HG02571 (cell line): ENCODE measurements at regions not wholly inside any gene's neighbourhood (a gene's known extent, or its start where the extent isn't known, plus 50 kb on each side); places are given as distances from the start of the nearest gene placed in this dataset.

Experiments used
- ATAC-seq: cut with Tn5 transposase; IDR thresholded peaks from one replicate; pipeline ENCODE4 v1.9.1; 2021; ENCODE audit warnings: mild to moderate bottlenecking, moderate library complexity; ENCODE audit not compliant: unreplicated experiment

DNA sequence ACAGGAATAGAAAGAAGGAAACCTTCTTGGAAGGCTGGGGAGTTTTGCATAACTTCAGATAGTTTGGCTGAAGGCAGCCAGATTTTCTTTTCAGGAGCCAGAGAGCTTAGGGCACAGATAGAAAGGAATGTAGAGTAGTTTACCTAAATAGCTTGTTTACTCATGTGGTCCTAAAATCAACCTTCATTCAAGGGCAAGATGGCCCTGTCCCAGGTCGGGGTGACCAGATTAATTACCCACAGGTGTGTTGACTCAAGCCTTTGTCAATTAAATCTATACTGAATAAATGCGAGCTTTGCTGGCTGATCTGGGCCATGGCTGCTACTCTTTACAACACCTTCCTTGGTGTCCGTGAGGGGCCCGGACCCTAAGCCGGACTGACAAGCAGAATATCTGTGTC lies 792.0 kb upstream of the MAN1A1 start:
- no peak for ATAC-seq

DNA sequence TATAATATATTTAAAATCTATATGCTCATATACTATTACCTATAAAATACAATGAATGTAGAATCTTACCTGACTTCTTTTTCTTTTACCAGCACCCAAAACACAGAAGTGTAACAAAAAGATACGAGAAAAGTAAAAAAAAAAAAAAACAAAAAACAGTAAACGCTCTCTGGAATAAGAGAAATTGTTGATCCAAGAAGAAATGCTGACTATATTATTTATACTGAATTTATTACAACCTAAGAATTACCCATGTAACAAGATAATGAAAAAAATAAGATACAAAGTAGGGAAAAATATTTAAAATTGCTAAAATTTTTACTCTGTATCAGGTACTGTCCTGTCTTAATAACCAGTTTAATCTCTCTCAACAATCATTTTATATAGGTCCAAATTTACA lies 787.9 kb upstream of the MAN1A1 start:
- no peak for ATAC-seq

DNA sequence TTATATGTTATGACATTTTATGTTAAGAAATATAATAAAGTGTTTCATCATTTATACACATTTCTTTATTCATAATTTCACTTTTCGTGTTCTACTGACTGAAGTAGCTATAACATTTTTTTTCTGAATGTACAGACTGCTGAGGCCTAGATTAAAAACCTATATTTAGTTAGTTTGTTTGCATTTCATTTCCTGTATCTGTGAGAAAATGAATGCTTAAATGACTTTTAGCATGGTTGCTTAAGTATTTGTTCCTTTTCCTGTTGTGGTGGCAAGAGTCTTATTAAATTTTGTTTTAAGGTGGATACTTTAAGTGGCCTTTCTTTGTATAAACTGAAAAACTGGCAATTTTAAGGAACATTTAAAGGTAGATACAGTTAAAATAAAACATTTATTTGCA lies 779.7 kb upstream of the MAN1A1 start:
- no peak for ATAC-seq

DNA sequence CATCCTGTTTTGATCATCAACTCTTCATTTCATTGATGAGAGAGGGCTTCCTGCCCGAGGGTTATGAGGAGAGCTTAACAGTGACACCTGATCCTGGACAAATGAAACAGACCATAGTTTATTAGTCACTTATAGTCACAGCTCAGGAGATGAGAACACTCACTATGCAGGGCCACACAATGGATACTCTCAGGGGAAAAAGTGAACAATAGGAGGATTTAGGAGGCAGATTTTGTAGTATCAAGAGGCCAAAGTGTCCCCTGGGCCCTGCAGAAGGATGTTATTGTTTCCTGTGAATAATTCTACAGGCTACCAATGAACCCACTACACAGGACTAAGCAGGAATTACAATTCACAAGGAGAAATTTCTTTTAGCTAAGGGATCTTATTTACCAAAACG lies 772.8 kb upstream of the MAN1A1 start:
- no peak for ATAC-seq

DNA sequence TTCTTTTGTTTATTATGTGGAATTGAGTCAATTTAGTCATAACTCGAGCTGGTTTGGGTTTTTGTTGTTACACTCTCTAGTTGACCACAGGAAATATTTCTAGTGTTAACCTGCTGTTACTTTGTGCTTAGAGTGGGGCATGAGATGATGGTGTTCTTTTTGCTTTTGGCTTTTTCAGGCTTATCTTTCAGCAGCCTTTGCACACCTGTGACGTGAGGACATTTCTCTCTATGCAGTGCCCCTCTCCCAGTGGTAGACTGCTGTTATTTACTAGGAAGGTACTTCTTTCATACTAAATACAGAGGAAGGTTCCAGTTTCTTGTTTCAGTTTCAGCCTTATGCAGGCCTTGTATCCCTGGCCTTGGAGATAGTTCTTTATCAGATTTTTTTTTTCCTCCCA lies 766.8 kb upstream of the MAN1A1 start:
- no peak for ATAC-seq

DNA sequence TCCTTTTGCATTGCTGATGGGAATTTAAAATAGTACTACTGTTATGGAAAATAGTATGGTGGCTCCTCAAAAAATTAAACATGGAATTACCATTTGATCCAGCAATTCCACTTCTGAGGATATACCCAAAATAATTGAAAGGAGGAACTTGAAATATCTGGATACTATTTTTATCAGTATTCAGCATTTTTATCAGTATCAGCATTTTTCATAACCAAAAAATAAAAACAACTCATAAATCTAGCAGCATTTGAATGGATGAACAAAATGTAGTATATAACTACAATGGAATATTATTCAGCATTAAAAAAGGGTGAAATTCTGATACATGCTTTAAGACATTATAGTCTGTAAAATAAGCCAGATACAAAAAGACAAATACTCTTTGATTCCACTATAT lies 763.4 kb upstream of the MAN1A1 start:
- ATAC-seq, result no peak

DNA sequence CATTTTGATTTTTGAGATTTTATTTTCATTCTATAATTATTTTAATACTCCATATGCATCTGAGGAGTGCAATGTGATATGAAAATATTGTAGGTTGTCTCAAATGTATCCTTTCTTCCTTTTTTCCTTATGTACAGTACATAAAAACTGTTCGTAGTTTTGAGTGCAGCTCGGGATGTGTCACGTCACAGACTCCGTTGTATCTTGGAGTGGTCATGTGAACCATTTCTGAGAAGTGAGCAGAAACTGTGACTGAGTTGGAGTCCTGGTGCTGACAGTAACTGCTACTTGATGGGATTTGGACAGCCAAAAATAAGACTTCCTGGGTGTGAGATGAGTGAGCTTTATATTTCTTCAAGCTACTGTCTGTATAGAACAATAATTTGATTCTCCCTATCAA lies 761.4 kb upstream of the MAN1A1 start:
- ATAC-seq, result no peak

DNA sequence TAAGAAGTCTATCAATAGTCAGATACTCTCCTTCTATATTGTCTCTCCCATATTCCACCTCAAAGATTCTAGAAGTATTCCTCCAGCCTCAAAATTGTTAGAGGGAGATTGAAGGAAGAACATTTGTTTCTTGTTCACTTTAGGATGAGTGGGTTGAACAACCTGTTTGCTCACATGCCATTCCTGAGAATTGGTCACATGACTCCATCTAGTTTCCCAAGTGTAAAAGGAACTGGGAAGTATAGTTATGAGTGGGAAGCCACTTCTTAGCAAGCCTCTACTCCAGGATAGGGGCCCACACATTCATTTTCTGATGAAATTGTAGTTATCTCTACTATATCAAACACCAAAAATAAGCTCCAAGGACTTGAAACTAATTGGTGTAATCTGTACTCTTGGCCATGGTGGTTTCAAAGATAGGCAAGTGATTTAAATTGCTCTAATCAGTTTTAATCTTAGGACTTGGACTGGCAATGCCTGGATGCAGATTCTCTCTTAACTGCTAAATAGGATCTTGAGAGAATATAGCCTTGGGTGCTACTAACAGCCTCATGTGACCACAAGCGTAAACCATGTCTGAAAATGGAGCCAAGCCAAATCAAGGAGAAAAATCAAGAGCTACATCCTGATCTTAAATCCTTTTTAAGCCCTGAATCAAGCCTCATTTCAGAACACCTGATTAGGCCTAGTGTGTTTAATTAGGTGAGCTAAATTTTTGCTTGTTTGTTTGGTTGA lies 758.7 kb upstream of the MAN1A1 start:
- no peak for ATAC-seq

DNA sequence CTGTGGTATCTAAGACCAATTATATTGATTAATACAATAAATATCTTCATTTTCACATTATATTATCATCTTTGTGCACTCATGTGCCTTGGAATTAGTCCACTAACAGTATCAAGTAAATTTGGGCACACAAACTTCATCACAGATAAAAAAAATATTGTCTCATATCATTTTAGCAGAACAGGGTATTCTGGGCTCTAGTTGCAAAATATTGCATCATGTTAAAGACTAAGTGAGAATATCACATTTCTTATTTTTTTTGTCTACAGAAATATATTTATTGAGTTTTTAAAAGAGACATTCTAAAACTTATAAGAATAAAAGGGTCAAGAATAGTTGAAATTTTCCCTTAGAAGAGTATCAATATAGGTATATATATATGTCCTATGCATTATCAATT lies 754.1 kb upstream of the MAN1A1 start:
- ATAC-seq, result no peak

DNA sequence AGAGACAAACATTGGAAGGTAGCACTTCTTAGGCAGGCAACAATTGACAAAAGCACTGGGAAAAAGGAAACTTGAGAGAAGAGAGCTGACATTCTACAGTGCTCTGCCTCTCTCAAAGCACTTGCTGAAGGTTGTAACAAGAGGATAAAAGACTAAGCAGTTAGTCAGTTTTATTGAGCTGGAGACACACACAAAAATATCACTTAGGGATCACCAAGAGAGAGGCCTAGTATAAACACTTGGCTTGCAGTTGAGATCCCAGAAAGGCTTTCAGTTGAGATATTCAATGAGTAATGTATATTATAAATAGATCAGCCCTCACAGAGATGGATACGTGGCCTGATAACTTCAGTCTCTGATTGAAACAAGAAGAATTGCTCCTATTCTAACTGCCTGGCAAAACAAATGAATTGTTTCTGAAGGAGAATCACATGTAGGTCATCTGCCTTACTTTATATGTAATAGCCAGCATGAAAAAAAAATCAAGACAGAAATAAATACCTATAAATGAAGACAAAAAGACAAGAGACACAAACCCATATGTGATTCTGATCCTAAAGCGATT lies 747.2 kb upstream of the MAN1A1 start:
- ATAC-seq, result no peak

DNA sequence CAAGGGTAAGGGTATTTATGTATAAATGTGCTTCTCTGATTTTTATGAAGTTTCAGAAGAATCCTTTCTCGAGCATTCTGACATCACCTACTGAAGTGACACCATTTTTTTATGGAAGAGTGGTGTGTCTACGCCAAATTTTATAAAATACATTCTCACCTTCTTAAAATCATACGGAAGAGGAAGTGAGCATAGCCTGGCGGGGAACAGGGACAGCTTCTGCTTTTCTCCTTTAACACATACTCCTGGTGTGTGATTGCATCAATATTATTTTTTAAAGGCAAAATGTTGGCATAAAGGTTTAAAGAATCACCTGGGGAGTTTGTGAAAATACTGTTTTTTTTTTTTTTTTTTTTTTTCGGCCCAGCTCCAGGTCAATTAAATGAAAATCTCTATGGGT lies 733.6 kb upstream of the MAN1A1 start:
- no peak for ATAC-seq

DNA sequence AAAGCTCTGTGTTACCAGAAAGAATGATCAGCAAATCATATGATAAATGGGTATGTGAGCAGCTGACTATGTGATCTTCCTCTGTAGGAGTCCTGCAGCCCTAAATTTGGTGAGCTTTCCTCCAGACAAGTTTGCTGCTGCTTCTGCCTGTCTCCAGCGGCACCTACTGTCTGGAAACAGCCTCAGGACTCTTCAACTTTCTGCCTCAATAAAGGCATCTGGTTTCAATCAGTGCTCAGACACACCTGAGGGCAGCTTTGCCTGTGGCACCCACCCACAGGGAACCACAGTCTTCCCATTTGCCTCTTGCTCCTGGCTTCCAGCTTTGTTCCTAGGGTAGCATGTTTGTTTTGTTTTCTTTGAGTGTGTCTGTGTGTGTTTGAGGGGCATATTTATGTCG lies 727.9 kb upstream of the MAN1A1 start:
- no peak for ATAC-seq

DNA sequence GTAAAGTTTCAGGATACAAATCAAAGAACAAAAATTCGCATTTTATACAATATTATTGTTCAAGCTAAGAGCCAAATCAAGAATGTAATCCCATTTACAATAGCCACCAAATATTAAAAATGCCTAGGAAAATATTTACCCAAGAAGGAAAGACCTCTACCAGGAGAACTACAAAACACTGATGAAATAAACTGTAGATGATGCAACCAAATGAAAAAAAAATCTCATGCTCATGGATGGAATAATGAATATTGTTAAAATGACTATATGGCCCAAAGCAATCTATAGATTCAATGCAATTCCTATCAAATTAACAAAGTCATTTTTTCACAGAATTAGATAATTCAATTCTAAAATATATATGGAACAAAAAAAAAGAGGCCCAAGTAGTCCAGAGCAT lies 708.8 kb upstream of the MAN1A1 start:
- ATAC-seq, result no peak

DNA sequence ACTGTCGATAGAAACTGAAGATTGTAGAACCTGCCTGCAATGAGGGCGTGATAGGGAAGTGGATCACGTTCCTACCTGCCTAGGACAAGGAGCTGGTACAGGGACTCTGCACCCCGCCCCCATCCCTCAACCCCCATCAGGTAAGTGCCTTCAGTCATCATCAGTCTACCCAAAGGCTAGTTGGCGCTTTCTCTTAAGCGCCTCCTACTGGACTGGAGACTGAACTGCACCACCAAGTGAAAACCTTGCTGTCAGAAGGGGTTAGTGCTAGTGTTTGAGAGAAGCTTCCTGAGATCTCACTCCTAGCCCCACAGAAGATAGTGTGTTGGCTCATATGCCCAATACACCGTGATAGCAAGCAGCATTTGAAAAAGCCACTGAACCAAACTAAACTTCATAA lies 706.5 kb upstream of the MAN1A1 start:
- peak; percentile 71 for ATAC-seq

DNA sequence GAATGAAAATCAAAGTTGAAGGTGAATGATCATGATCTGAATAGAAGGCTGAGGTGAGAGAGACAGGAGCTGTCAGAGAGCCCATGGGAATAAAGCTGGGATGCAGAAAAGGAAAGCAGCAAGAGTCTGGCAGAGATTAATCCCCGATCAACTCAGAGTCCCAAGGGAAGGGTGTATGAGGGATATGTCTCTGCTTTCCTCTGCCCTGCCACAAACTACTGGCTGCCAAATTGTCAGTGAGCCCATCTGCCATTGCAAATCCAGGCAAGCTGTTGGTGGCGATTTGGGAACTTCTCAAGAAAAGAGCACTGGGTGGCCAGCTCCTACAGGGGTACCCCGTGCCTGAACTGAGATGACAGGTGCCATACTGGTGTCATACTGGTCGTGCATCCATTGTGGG lies 705.5 kb upstream of the MAN1A1 start:
- ATAC-seq, result no peak

DNA sequence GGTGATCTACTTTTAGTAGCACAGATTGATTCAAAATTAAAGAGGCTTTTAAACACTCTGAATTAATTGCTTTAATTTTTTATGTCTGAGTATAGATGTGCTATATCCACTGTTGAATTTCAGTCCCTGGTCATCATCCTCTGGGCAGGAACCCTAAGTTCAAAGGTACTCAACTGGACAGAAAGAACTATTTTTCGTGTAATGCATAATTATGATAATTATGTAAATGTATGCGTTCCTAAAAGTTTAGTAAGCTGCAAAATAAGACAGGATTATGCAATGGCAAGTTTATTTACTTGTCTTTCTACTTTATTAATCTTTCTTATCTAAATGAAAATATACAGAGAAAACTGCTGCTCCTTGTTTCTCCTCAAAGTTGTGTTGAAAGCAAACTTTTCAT lies 690.1 kb upstream of the MAN1A1 start:
- no peak for ATAC-seq

DNA sequence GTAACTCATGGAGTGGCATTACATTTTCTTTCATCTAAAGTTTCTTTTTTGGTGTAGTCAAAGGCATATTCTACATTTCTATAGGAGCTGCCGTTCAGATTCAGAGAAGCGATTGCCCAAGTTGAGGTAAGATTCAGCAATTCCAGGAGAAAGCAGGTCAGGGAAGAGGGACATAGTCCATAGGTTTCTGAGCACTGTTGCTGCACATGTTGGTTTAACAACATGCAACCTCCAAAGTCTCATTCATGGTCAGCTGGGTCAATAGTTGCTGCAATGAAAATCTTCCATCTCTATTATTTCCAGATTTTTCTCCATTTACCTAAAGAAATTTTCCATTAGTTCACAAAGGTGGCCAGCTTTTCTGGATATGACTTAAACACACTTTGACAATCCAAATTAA lies 682.3 kb upstream of the MAN1A1 start:
- no peak for ATAC-seq

DNA sequence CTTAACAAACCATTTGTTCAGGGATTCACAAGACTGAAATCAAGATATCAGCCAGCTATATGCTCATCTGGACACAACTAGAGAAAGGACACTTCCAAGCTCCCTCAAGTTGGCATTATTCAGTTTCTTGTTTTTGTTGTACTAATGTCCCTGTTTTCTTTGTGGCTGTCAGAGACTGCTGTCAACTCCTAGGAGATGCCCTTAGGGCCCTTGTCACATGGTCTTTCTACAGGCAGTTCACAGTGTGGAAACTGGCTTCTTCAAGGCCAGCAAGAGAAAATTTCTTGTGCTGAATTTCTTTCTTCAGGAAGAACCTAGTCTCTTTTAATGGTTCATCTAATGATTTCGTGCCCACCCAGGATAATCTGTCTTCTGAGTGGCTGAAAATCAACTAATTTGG lies 677.2 kb upstream of the MAN1A1 start:
- no peak for ATAC-seq

DNA sequence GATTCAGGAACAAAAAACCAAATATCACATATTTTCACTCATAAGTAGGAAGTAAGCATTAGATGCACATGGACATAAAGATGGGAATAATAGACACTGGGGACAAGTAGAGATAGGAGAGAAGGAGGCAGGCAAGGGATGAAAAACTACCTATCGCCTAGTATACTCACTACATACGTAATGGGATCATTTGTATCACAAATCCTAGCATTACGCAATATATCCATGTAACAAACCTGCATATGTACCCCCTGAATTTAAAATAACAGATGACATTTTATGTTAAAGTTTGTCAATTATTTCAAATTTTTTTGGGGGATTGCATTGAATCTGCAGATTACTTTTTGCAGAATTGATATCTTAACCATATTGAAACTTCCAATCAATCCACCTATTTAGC lies 660.5 kb upstream of the MAN1A1 start:
- no peak for ATAC-seq

DNA sequence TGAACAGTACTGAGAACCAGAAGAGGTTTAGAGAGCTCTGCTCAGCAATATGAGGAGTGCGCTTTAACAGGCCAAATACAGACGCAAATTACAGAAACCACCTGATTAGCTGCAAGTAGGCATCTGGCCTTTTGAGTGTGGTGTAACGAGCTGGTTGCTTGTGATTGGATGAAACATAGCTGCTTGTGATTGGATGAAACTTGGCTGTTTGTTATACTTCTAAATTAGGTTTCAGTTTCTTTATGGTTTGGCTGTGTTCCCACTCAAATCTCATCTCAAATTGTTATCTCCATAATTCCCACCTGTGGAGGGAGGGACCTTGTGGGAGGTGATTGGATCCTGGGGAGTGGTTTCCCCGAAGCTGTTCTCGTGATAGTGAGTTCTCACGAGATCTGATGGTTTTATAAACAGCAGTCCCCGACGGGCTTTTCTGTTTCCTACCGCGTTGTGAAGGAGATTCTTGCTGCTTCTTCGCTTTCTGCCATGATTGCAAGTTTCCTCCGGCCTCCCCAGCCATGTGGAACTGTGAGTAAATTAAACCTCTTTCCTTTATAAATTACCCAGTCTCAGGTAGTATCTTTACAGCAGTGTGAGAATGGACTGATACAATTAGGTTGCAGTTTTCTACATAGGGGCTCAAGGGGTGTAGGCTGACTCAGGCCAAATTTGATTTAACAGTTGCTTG lies 655.9 kb upstream of the MAN1A1 start:
- ATAC-seq, result no peak

DNA sequence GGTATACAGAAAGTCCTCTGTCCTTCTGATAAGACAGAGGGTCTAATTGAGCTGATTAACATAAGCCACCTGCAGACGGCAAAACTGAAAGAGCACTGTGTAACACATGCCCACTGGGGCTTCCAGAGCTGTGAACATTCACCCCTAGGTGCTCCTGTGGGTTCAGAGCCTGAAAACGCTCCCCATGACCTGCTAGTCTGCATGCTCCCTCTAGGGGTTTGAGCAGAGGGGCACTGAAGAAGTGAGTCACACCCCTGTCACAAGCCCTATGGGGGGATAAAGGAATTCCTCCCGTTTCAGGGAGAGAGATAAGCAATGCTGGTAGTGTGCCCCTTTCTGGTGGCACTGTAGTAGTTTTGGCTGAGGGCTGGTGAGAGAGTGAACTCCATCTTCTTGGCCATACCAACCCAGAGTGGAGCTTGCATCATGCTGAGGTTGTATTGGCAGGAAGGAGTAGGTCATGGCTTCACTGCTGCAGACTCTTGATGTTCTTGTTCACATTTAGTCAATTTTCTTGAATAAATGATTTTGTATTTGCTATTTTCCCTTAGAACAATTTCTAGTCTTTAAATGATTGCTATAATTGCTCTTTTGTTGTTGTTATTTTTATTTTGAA lies 637.5 kb upstream of the MAN1A1 start:
- ATAC-seq, result no peak
